HEK293T (cell line): ENCODE measurements at regions not wholly inside any gene's neighbourhood (a gene's known extent, or its start where the extent isn't known, plus 50 kb on each side); places are given as distances from the start of the nearest gene placed in this dataset.

ENCODE experiments used
- CTCF ChIA-PET: fragments of 350-600 bp; formaldehyde crosslinking; extraction: SDS; loops from one replicate; lab custom pipeline; 2021; ENCODE audit warnings: antibody characterized with exemption, inconsistent platforms; lab: Yijun Ruan, JAX
- POLR2A ChIA-PET: fragments of 350-600 bp; formaldehyde crosslinking; extraction: SDS; loops from one replicate; lab custom pipeline; 2020; ENCODE audit warnings: antibody characterized with exemption, inconsistent platforms; lab: Yijun Ruan, JAX
- DNase-seq: peaks from one replicate; pipeline ENCODE4 v3.0.0; 2012; ENCODE audit warnings: mixed read lengths; ENCODE audit errors: extremely low spot score
- ARNT ChIP-seq: fragments of 450-650 bp; IDR thresholded peaks from 2 replicates; pipeline ENCODE4 v1.6.1; 2017; ENCODE audit warnings: mild to moderate bottlenecking
- BHLHE40 ChIP-seq: fragments of 450-650 bp; IDR thresholded peaks from 2 replicates; pipeline ENCODE4 v1.6.1; 2016; ENCODE audit warnings: mild to moderate bottlenecking, moderate library complexity, borderline replicate concordance
- CTBP1 ChIP-seq: fragments of 450-650 bp; IDR thresholded peaks from 2 replicates; pipeline ENCODE4 v1.6.1; 2016; ENCODE audit warnings: borderline replicate concordance
- ELF4 ChIP-seq: fragments of 450-650 bp; IDR thresholded peaks from 2 replicates; pipeline ENCODE4 v1.6.1; 2017; ENCODE audit warnings: antibody characterized with exemption
- FOXA1 ChIP-seq: fragments of 450-650 bp; IDR thresholded peaks from 2 replicates; pipeline ENCODE4 v1.6.1; 2016; ENCODE audit warnings: mild to moderate bottlenecking
- FOXK2 ChIP-seq: fragments of 450-650 bp; IDR thresholded peaks from 2 replicates; pipeline ENCODE4 v1.6.1; 2016; ENCODE audit warnings: mild to moderate bottlenecking
- FOXM1 ChIP-seq: fragments of 450-650 bp; IDR thresholded peaks from 2 replicates; pipeline ENCODE4 v1.6.1; 2017; ENCODE audit warnings: mild to moderate bottlenecking, borderline replicate concordance
- HDGF ChIP-seq: fragments of 450-650 bp; IDR thresholded peaks from 2 replicates; pipeline ENCODE4 v1.6.1; 2017; ENCODE audit warnings: antibody characterized with exemption, borderline replicate concordance
- L3MBTL2 ChIP-seq: fragments of 450-650 bp; conservative IDR thresholded peaks from 2 replicates; pipeline ENCODE4 v1.6.1; 2016; ENCODE audit warnings: mild to moderate bottlenecking
- LEF1 ChIP-seq: fragments of 450-650 bp; IDR thresholded peaks from 2 replicates; pipeline ENCODE4 v1.6.1; 2017; ENCODE audit warnings: mild to moderate bottlenecking, borderline replicate concordance
- NFRKB ChIP-seq: fragments of 450-650 bp; IDR thresholded peaks from 2 replicates; pipeline ENCODE4 v1.6.1; 2016; ENCODE audit warnings: mild to moderate bottlenecking, moderate library complexity
- SP1 ChIP-seq: fragments of 450-650 bp; IDR thresholded peaks from 2 replicates; pipeline ENCODE4 v1.6.1; 2017
- SUZ12 ChIP-seq: fragments of 450-650 bp; IDR thresholded peaks from 2 replicates; pipeline ENCODE4 v1.6.1; 2016; ENCODE audit warnings: mild to moderate bottlenecking
- TARDBP ChIP-seq: fragments of 450-650 bp; IDR thresholded peaks from 2 replicates; pipeline ENCODE4 v1.6.1; 2016
- ZNF384 ChIP-seq: fragments of 450-650 bp; IDR thresholded peaks from 2 replicates; pipeline ENCODE4 v1.6.1; 2016
- TF ChIP-seq, protein P1 (sequence below): fragments of 450-650 bp; IDR thresholded peaks from 2 replicates; pipeline ENCODE4 v1.6.1; 2016

DNA sequence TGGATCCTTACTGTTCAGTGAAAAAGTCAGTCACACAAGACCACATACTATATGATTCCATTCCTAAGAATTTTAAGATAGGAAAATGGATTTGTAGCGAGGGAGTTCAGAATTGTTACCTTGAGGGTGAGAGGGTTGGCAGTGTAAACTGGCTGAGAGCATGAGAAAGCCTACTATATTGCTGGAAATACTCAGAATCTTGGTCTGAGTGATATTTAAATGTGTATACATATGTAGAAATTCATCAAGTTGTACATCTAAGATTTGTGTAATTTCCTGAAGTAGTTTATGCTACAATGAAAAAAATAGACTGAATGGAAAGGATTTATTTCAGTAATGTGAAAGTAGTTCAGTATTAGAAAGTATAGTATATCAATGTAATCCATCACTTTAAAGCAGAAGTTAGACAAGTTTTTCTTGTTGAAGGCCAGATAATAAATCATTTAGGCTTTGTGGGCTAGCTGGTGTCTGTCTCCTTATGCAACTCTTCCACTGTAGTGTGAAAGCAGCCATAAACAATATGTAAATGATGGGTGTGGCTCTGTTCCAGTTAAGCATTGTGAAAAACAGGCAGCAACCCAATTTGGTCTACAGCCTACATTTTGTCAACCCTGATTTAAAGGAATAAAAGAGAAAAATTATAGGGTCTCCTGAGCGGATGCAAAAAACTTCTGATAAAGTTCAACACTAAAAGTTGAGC is 127.2 kb upstream of the THY1 start:
- ChIA-PET POLR2A (no interaction called here), CTCF (no interaction called here)
- DNase-seq: no peak
- TF ChIP-seq NFRKB (no peak), FOXM1 (no peak), FOXK2 (no peak), L3MBTL2 (no peak)

DNA sequence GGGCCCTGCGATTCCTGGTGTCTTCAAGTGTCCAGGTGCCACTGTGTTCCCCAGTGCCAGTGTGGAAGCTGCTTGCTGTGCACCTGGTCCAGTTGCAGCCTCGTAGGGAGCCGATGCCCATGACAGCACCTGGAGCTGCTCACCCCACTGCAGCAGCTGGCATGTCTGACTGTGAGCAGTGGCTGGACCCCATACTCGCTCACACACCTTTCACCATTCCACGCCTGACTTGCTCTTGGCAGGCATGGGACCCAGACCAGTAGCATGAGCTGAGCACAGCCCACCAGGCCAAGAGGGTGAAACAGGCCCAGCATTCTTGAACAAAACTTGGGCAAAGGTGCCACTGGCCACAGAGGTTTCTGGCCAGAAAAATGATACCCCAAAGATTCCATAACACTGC is 124.5 kb upstream of the THY1 start:
- CTCF ChIA-PET: no interaction called here
- POLR2A ChIA-PET: no interaction called here
- TF ChIP-seq TARDBP: no peak
- TF ChIP-seq NFRKB: no peak
- TF ChIP-seq LEF1: no peak
- no peak for TF ChIP-seq FOXM1
- TF ChIP-seq ZNF384: no peak
- no peak for TF ChIP-seq ARNT
- no peak for TF ChIP-seq CTBP1
- TF ChIP-seq FOXK2: no peak
- no peak for TF ChIP-seq L3MBTL2
- TF ChIP-seq ELF4: no peak
- TF ChIP-seq SP1: no peak
- no peak for TF ChIP-seq HDGF
- no peak for TF ChIP-seq FOXA1
- no peak for TF ChIP-seq SUZ12
- TF ChIP-seq, protein P1, sequence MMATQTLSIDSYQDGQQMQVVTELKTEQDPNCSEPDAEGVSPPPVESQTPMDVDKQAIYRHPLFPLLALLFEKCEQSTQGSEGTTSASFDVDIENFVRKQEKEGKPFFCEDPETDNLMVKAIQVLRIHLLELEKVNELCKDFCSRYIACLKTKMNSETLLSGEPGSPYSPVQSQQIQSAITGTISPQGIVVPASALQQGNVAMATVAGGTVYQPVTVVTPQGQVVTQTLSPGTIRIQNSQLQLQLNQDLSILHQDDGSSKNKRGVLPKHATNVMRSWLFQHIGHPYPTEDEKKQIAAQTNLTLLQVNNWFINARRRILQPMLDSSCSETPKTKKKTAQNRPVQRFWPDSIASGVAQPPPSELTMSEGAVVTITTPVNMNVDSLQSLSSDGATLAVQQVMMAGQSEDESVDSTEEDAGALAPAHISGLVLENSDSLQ: no peak
- no peak for TF ChIP-seq BHLHE40
- no peak for DNase-seq

DNA sequence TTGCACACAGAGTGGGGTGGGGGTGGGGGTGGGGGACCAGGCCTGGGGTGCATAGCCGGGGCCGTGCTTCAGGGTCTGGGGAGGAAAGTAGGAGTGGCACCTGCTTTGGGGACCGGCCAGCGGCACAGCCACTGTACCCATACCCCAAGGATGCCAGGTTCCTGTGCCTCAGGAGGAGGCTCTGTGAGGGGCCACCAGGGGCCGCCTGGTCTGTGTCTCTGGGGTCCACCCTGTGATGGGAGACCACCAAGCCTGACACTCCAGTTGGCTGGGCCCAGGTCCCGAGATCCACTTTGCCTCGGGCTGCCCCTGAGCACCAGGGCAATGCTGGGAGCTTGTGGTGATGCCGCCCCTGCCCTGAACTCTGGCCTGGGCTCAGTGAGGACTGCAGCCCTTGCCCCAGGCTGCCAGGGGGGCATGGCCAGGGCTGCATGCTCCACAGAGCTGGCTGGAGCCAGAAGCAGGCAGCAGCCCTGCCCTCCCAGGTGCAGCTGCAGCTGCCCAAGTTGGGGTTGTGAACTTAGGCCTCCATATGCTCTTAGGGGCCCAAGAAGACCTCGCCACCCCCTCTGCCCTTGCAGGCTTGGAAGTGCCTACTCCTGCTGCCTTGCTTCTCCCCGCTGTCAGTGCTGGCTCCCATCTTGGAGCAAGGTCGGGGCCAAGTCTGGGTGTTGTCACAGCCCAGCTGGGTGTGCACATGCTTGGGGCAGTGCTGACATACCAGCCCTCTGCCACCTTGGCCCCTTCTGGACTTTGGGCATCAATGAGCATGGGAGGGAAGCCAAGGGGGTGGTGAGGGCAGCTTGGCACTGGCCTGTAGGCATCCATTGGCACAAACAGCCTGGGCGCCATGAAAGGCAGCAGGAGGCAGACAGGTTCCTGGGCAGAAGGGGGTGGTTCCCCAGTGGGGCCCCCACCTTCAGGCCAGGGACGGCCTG is 123.3 kb upstream of the THY1 start:
- DNase-seq: no peak
- CTCF ChIA-PET: no interaction called here
- TF ChIP-seq SUZ12 (no peak), CTBP1 (no peak), LEF1 (no peak), TARDBP (no peak), FOXK2 (no peak), FOXM1 (no peak), L3MBTL2 (no peak), NFRKB (no peak), ARNT (no peak)
- POLR2A ChIA-PET: no interaction called here

DNA sequence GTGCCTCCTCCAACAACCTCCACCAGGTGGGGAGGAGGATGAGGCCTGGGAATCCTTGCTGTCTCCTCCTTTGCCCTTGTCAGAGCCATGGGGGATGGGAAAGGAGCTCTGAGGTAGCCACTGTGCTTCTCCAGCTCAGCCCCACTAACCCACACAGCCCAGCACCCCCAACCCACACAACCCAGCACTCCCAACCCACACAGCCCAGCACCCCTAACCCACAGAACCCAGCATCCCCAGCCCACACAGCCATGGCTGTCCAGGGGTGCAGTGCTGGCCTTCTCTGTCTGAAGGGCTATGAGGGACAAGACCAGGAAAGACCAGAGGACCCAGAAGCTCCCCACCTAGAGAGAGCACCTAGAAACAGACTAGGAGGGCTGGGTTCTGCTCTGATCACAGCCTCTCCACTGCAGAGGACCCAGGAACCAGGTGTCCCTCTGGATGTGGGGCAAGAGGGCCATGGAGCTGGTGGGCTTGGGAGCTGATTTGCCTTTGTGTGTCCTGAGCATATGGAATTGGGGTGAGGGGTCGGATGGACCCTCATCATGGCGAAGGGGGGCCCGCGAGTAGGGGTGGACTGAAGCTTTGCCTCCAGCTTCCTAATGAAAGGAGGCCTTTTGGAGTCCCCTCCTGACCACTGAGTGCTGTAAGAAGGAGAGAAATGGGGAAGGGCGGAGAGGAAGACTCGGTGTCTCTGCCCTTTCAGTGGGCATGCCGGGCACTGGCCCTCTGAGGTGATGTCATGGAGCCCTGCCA is 117.6 kb upstream of the THY1 start:
- POLR2A ChIA-PET: interaction anchor here (0.7 kb wide), 1 partner anchor 645 kb away, joined by 3 read pairs; no protein-coding TSS in a partner anchor
- CTCF ChIA-PET: interaction anchor here (0.6 kb wide), 1 partner anchor 10 kb away, joined by 3 read pairs; no protein-coding TSS in a partner anchor
- no peak for DNase-seq
- TF ChIP-seq ELF4: no peak
- TF ChIP-seq SP1: no peak
- TF ChIP-seq ARNT: no peak
- TF ChIP-seq TARDBP: no peak
- no peak for TF ChIP-seq NFRKB
- no peak for TF ChIP-seq L3MBTL2
- TF ChIP-seq HDGF: no peak
- no peak for TF ChIP-seq FOXA1
- TF ChIP-seq FOXK2: no peak
- no peak for TF ChIP-seq FOXM1
- TF ChIP-seq LEF1: no peak
- no peak for TF ChIP-seq ZNF384
- TF ChIP-seq SUZ12: no peak
- no peak for TF ChIP-seq BHLHE40
- TF ChIP-seq, protein P1: no peak

DNA sequence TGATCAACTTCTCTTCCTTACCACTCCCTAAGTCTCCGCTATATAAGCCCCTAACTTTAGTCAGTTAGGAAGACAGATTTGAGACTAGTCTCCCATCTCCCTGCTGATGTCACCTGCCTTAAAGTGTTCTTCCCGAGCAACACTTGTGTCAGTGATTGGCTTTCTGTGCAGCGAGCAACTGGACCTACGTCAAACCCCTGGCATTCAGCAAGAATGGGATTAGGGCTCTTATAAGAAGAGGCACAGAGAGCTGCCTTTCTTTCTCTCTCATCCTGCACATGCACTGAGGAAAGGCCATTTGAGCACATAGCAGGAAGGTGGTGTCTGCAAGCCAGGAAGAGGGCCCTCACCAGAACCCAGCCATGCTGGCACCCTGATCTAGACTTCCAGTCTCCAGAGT is 116.6 kb upstream of the THY1 start:
- no peak for DNase-seq
- CTCF ChIA-PET: no interaction called here
- POLR2A ChIA-PET: no interaction called here
- TF ChIP-seq L3MBTL2: no peak
- TF ChIP-seq FOXM1: no peak
- TF ChIP-seq SUZ12: no peak
- no peak for TF ChIP-seq ELF4
- TF ChIP-seq ZNF384: no peak
- TF ChIP-seq NFRKB: no peak
- no peak for TF ChIP-seq HDGF
- TF ChIP-seq FOXK2: no peak
- TF ChIP-seq, protein P1: no peak
- TF ChIP-seq LEF1: no peak
- TF ChIP-seq SP1: no peak
- TF ChIP-seq TARDBP: no peak
- TF ChIP-seq CTBP1: no peak
- no peak for TF ChIP-seq FOXA1
- no peak for TF ChIP-seq ARNT
